HL-60 (cell line): ENCODE measurements at regions not wholly inside any gene's neighbourhood (a gene's known extent, or its start where the extent isn't known, plus 50 kb on each side); places are given as distances from the start of the nearest gene placed in this dataset.

Experiments
- DNase-seq, 2 experiments: peaks; one replicate each; pipeline ENCODE4 v3.0.0-alpha.2; 2010 to 2020; ENCODE audit warnings: low read depth in 1 of 2, low spot score in 1 of 2
- H3K27ac ChIP-seq: fragments of 250-450 bp; sonication (Bioruptor Pico); replicated peaks from 2 replicates; pipeline ENCODE4 v1.5.1; 2020; ENCODE audit warnings: mild to moderate bottlenecking, moderate library complexity
- H3K27me3 ChIP-seq: fragments of 250-450 bp; sonication (Bioruptor Pico); 2 replicates; pipeline ENCODE4 v1.5.1; 2021; ENCODE audit warnings: mild to moderate bottlenecking, moderate library complexity; ENCODE audit not compliant: insufficient read depth, poor library complexity, severe bottlenecking
- H3K4me3 ChIP-seq: replicated peaks from 2 replicates; pipeline ENCODE4 v1.5.1; 2011; ENCODE audit warnings: mild to moderate bottlenecking, control low read depth, low read length; ENCODE audit not compliant: insufficient read depth
- CTCF ChIP-seq: IDR thresholded peaks from one replicate; pipeline ENCODE4 v1.5.1; 2011; ENCODE audit warnings: low read length, control low read depth, inconsistent platforms; ENCODE audit not compliant: insufficient read depth
- GABPA ChIP-seq: IDR thresholded peaks from 2 replicates; pipeline ENCODE4 v1.6.1; 2012; ENCODE audit warnings: low read depth
- POLR2AphosphoS5 ChIP-seq: IDR thresholded peaks from 2 replicates; pipeline ENCODE4 v1.6.1; 2012; ENCODE audit warnings: low read depth
- REST ChIP-seq: IDR thresholded peaks from 2 replicates; pipeline ENCODE4 v1.6.1; 2012; ENCODE audit warnings: low read depth; ENCODE audit not compliant: insufficient replicate concordance
- SPI1 ChIP-seq: IDR thresholded peaks from 2 replicates; pipeline ENCODE4 v1.6.1; 2012; ENCODE audit warnings: low read depth, mild to moderate bottlenecking, borderline replicate concordance

- H3K27ac ChIP-seq = no peak overlapping the region
Observed at GRCh38 chr2:19649142-19649541, 252.6 kb downstream of the TTC32 start.

GRCh38 chr2:19648583-19648982 lies 253.2 kb downstream of the TTC32 start:
- no peak for DNase-seq
- TF ChIP-seq POLR2AphosphoS5 (no peak), SPI1 (no peak), GABPA (no peak), REST (no peak), CTCF (no peak)
- H3K4me3 ChIP-seq = no peak overlapping the region
- no peak overlapping the region for H3K27ac ChIP-seq
- no peaks in the 10 kb centered on the region for H3K27me3 ChIP-seq

More at GRCh38 chr2:19649142-19649541, 252.6 kb downstream of the TTC32 start:
- Histone ChIP-seq H3K27me3 (no peaks in the 10 kb centered on the region), H3K4me3 (no peak overlapping the region)
- no peak for DNase-seq
- no peak for TF ChIP-seq SPI1
- TF ChIP-seq POLR2AphosphoS5 = no peak
- TF ChIP-seq CTCF = no peak
- no peak for TF ChIP-seq GABPA
- no peak for TF ChIP-seq REST

GRCh38 chr2:19646987-19647386 lies 254.8 kb downstream of the TTC32 start:
- no peak for TF ChIP-seq SPI1
- no peak for TF ChIP-seq CTCF
- no peak for TF ChIP-seq REST
- TF ChIP-seq POLR2AphosphoS5 = no peak
- TF ChIP-seq GABPA = no peak
- no peak overlapping the region for H3K4me3 ChIP-seq
- no peak overlapping the region for H3K27ac ChIP-seq
- DNase-seq = no peak
- no peaks in the 10 kb centered on the region for H3K27me3 ChIP-seq
